DOHH2 (cell line): ENCODE measurements at regions not wholly inside any gene's neighbourhood (a gene's known extent, or its start where the extent isn't known, plus 50 kb on each side); places are given as distances from the start of the nearest gene placed in this dataset.

Source experiments
- H3F3A ChIP-seq: fragments of 200-600 bp; sonication (generic), shearing (Covaris generic); 2 replicates; pipeline ENCODE4 v1.6.0; 2016; ENCODE audit warnings: antibody characterized with exemption, mild to moderate bottlenecking; ENCODE audit not compliant: control insufficient read depth, insufficient read depth
- H3K27ac ChIP-seq: fragments of 200-600 bp; sonication (generic); 2 replicates; pipeline ENCODE4 v1.5.1; 2014; ENCODE audit warnings: low read depth, mild to moderate bottlenecking, low read length, moderate library complexity
- H3K27me3 ChIP-seq: fragments of 200-600 bp; sonication (generic); 2 replicates; pipeline ENCODE4 v1.6.1; 2014; ENCODE audit warnings: mild to moderate bottlenecking, low read length, mixed read lengths; ENCODE audit not compliant: control insufficient read depth
- H3K36me3 ChIP-seq: fragments of 200-600 bp; sonication (generic); 2 replicates; pipeline ENCODE4 v1.6.1; 2014; ENCODE audit warnings: mild to moderate bottlenecking, low read length, moderate library complexity, mixed read lengths; ENCODE audit not compliant: control insufficient read depth
- H3K4me1 ChIP-seq: fragments of 200-600 bp; sonication (generic); 2 replicates; pipeline ENCODE4 v1.6.1; 2014; ENCODE audit warnings: mild to moderate bottlenecking, low read length, mixed read lengths; ENCODE audit not compliant: control insufficient read depth
- H3K4me2 ChIP-seq: fragments of 200-600 bp; sonication (generic); 2 replicates; pipeline ENCODE4 v1.6.0; 2014; ENCODE audit warnings: mild to moderate bottlenecking, low read length, moderate library complexity
- H3K4me3 ChIP-seq: fragments of 200-600 bp; sonication (generic); 2 replicates; pipeline ENCODE4 v1.5.1; 2014; ENCODE audit warnings: mild to moderate bottlenecking, low read length, mixed read lengths
- H3K79me2 ChIP-seq: fragments of 200-600 bp; sonication (generic); 2 replicates; pipeline ENCODE4 v1.6.1; 2014; ENCODE audit warnings: mild to moderate bottlenecking, low read length, mixed read lengths; ENCODE audit not compliant: control insufficient read depth
- H3K9me2 ChIP-seq: fragments of 200-600 bp; sonication (generic); replicated peaks from 2 replicates; pipeline ENCODE4 v1.6.1; 2014; ENCODE audit warnings: mild to moderate bottlenecking, low read length, mixed read lengths; ENCODE audit not compliant: control insufficient read depth
- H3K9me3 ChIP-seq: fragments of 200-600 bp; sonication (generic); 2 replicates; pipeline ENCODE4 v1.6.1; 2014; ENCODE audit warnings: antibody characterized with exemption, low read length, mixed read lengths; ENCODE audit not compliant: control insufficient read depth, insufficient read depth
- H4K20me1 ChIP-seq: fragments of 200-600 bp; sonication (generic); 2 replicates; pipeline ENCODE4 v1.6.0; 2014; ENCODE audit warnings: low read depth, mild to moderate bottlenecking, antibody characterized with exemption, low read length, moderate library complexity; ENCODE audit not compliant: control insufficient read depth, insufficient read depth
- EZH2phosphoT487 ChIP-seq: fragments of 200-600 bp; sonication (generic); IDR thresholded peaks from 2 replicates; pipeline ENCODE4 v1.6.1; 2017; ENCODE audit warnings: borderline replicate concordance, mild to moderate bottlenecking, antibody characterized with exemption, low read length, moderate library complexity, mixed read lengths
- TF ChIP-seq, protein P1 (sequence below): fragments of 200-600 bp; sonication (generic); IDR thresholded peaks from one replicate; pipeline ENCODE4 v1.5.1; 2014; ENCODE audit warnings: antibody characterized with exemption, mild to moderate bottlenecking, low read depth, low read length; ENCODE audit not compliant: poor library complexity, severe bottlenecking

DNA sequence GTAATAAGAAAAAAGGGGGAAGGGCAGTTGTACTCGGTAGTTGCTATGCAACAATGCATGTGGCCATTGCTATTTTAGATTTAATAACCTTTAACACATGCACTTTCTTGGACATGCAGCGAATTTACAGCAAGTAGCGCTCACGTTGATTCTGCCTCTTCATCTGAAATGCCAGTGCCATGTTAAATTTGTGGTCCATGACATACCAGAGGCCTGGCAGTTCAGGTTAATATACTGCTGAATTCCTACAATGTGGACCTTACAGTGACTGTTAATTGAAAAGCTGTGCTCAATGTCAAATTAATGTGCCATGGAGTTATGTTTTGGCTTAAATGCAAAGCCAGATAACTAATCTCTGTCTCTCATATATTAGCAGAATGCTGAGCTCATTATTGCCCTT lies 699.7 kb downstream of the DOK5 start:
- TF ChIP-seq EZH2phosphoT487 = no peak
- TF ChIP-seq, protein P1, sequence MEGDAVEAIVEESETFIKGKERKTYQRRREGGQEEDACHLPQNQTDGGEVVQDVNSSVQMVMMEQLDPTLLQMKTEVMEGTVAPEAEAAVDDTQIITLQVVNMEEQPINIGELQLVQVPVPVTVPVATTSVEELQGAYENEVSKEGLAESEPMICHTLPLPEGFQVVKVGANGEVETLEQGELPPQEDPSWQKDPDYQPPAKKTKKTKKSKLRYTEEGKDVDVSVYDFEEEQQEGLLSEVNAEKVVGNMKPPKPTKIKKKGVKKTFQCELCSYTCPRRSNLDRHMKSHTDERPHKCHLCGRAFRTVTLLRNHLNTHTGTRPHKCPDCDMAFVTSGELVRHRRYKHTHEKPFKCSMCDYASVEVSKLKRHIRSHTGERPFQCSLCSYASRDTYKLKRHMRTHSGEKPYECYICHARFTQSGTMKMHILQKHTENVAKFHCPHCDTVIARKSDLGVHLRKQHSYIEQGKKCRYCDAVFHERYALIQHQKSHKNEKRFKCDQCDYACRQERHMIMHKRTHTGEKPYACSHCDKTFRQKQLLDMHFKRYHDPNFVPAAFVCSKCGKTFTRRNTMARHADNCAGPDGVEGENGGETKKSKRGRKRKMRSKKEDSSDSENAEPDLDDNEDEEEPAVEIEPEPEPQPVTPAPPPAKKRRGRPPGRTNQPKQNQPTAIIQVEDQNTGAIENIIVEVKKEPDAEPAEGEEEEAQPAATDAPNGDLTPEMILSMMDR = no peak
- Histone ChIP-seq H3K27me3 (no peaks in the 10 kb centered on the region), H3K79me2 (no peaks in the 10 kb centered on the region), H3K36me3 (no peaks in the 10 kb centered on the region), H3K4me2 (no peak overlapping the region), H3K9me2 (no peaks in the 10 kb centered on the region), H3K4me3 (no peak overlapping the region), H3K4me1 (no peaks in the 10 kb centered on the region), H3F3A (no peaks in the 10 kb centered on the region), H3K9me3 (no peaks in the 10 kb centered on the region), H3K27ac (no peak overlapping the region), H4K20me1 (no peaks in the 10 kb centered on the region)

DNA sequence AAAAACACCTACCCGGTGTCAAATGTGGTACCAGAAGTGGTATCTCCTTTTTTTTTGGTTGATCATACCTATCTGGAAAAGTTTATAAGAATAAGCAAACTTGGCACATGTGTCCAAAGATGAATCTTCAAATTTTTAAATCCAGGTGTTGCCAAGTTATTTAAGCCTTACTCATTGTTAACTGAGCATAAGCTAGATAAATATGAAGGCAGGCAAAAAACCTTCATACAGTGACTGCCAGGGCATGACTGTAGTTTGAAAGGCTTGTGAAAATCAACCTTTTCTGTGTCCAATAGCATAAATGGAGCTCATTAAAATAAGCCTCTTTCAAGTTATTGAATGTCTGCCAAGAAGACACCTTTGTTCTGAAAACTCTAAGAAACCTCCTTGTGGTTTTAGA lies 699.2 kb downstream of the DOK5 start:
- no peaks in the 10 kb centered on the region for H3K36me3 ChIP-seq
- no peaks in the 10 kb centered on the region for H3K27me3 ChIP-seq
- no peaks in the 10 kb centered on the region for H4K20me1 ChIP-seq
- no peaks in the 10 kb centered on the region for H3K9me2 ChIP-seq
- TF ChIP-seq, protein P1 = no peak
- no peak for TF ChIP-seq EZH2phosphoT487
- H3K4me2 ChIP-seq = no peak overlapping the region
- no peaks in the 10 kb centered on the region for H3K79me2 ChIP-seq
- H3K4me1 ChIP-seq = no peaks in the 10 kb centered on the region
- H3K9me3 ChIP-seq = no peaks in the 10 kb centered on the region
- no peak overlapping the region for H3K4me3 ChIP-seq
- no peak overlapping the region for H3K27ac ChIP-seq
- H3F3A ChIP-seq = no peaks in the 10 kb centered on the region

DNA sequence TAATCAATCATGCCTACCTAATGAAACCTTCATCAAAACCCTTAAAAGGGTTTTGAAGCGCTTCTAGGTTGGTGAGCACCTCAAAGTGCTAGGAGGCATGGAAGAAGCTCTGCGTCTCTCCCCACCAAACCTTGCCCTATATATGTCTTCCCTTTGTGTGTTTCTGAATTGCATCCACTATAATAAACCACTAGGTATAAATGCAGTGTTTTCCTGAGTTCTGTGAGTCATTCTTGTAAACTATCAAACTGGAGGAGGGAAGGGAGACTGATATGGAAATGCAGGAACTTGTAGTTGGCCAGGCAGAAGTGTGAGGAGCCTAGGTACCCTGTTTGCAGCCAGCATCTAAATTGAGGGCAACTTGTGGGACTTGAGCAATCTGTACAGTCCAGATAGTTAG lies 698.8 kb downstream of the DOK5 start:
- H3K27me3 ChIP-seq = no peaks in the 10 kb centered on the region
- H3K4me3 ChIP-seq = no peak overlapping the region
- no peaks in the 10 kb centered on the region for H3K79me2 ChIP-seq
- H3K4me1 ChIP-seq = no peaks in the 10 kb centered on the region
- H3K36me3 ChIP-seq = no peaks in the 10 kb centered on the region
- H3F3A ChIP-seq = no peaks in the 10 kb centered on the region
- no peaks in the 10 kb centered on the region for H4K20me1 ChIP-seq
- H3K9me2 ChIP-seq = no peaks in the 10 kb centered on the region
- no peaks in the 10 kb centered on the region for H3K9me3 ChIP-seq
- H3K4me2 ChIP-seq = no peak overlapping the region
- TF ChIP-seq, protein P1 = no peak
- TF ChIP-seq EZH2phosphoT487 = no peak
- H3K27ac ChIP-seq = no peak overlapping the region

DNA sequence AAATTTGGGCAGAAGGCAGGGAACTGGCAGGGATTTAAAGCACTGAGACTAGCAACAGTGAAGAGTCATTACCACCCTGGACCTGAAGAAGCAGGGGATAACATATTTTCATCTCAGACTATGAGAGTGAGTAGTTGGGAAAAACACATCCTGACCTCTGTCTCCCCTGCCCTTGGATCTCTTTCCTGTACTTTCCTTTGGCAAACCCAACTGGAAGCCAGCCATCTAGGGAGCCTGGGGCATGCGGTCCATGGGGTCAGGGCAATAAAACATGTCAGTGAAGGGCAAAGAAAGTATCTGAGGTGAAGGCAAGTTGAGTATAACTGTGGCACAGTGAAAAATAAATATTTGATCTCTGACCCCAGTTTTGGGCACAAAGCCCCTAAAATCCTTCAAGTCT lies 698.2 kb downstream of the DOK5 start:
- H3K9me2 ChIP-seq = no peaks in the 10 kb centered on the region

More for the DNA sequence above, 698.2 kb downstream of the DOK5 start:
- Histone ChIP-seq H3K27ac (no peak overlapping the region), H4K20me1 (no peaks in the 10 kb centered on the region), H3K4me3 (no peak overlapping the region), H3K9me3 (no peaks in the 10 kb centered on the region), H3K4me1 (no peaks in the 10 kb centered on the region), H3K27me3 (no peaks in the 10 kb centered on the region), H3F3A (no peaks in the 10 kb centered on the region), H3K4me2 (no peak overlapping the region), H3K36me3 (no peaks in the 10 kb centered on the region), H3K79me2 (no peaks in the 10 kb centered on the region)
- no peak for TF ChIP-seq EZH2phosphoT487
- TF ChIP-seq, protein P1 = no peak
